Vagina (tissue), 2 donors: ENCODE measurements at regions not wholly inside any gene's neighbourhood (a gene's known extent, or its start where the extent isn't known, plus 50 kb on each side); places are given as distances from the start of the nearest gene placed in this dataset.

Source experiments
- CTCF ChIP-seq, 3 experiments: fragments of 450-650 bp in 2 of 3; fragments of 200-600 bp in 1 of 3; sonication (generic) in 1 of 3; IDR thresholded peaks; one replicate each; pipeline ENCODE4 v1.5.1; 2017 to 2019; ENCODE audit warnings: antibody characterized with exemption in 3 of 3, mild to moderate bottlenecking in 2 of 3, moderate library complexity in 2 of 3
- POLR2A ChIP-seq, 2 donors: fragments of 450-650 bp; IDR thresholded peaks; one replicate each; pipeline ENCODE4 v1.6.1; 2017; ENCODE audit warnings: antibody characterized with exemption in 2 of 2, mild to moderate bottlenecking in 2 of 2, moderate library complexity in 2 of 2

- no peak for TF ChIP-seq POLR2A (IDR thresholded peaks at IDR 0.05)
- no peak for TF ChIP-seq CTCF (IDR thresholded peaks at IDR 0.05)
These were observed 98.4 kb downstream of the MID1IP1 start for GRCh38 chrX:38899650-38900049.
